ENCODE measurements at regions not wholly inside any gene's neighbourhood (a gene's known extent, or its start where the extent isn't known, plus 50 kb on each side); places are given as distances from the start of the nearest gene placed in this dataset.

GRCh38 chrX:9135901-9136510, 102.1 kb upstream of the FAM9B start:
- TF ChIP-seq, protein P1, sequence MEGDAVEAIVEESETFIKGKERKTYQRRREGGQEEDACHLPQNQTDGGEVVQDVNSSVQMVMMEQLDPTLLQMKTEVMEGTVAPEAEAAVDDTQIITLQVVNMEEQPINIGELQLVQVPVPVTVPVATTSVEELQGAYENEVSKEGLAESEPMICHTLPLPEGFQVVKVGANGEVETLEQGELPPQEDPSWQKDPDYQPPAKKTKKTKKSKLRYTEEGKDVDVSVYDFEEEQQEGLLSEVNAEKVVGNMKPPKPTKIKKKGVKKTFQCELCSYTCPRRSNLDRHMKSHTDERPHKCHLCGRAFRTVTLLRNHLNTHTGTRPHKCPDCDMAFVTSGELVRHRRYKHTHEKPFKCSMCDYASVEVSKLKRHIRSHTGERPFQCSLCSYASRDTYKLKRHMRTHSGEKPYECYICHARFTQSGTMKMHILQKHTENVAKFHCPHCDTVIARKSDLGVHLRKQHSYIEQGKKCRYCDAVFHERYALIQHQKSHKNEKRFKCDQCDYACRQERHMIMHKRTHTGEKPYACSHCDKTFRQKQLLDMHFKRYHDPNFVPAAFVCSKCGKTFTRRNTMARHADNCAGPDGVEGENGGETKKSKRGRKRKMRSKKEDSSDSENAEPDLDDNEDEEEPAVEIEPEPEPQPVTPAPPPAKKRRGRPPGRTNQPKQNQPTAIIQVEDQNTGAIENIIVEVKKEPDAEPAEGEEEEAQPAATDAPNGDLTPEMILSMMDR (IDR thresholded peaks at IDR 0.05) = no peak
- TF ChIP-seq EZH2 (IDR thresholded peaks at IDR 0.05) = no peak
- no peak for TF ChIP-seq EZH2phosphoT487 (IDR thresholded peaks at IDR 0.05)

Measured in neural progenitor cell (in vitro differentiated cells).